ENCODE measurements at regions not wholly inside any gene's neighbourhood (a gene's known extent, or its start where the extent isn't known, plus 50 kb on each side); places are given as distances from the start of the nearest gene placed in this dataset.
"Not testable (repeated sequence)": the region's sequence is repeated elsewhere in the genome, so short reads cannot be mapped to it uniquely, and the experiment has no call there.

- H4K20me1 ChIP-seq (ENCODE audit: insufficient read depth, low read length) = no peaks in the 10 kb centered on the region
- DNase-seq (ENCODE audit: low read depth) = no peak
- H3K36me3 Mint-ChIP-seq (ENCODE audit: low read depth, unreplicated experiment) = no peaks in the 10 kb centered on the region
- no peaks in the 10 kb centered on the region for H3K79me2 ChIP-seq (ENCODE audit: insufficient read depth, low read length)
- no peaks in the 10 kb centered on the region for H3K4me1 ChIP-seq (ENCODE audit: insufficient read depth, low read length)
- H3K4me3 ChIP-seq (ENCODE audit: insufficient read depth, low read depth, low read length) = no peak overlapping the region
- no peak overlapping the region for H3K9ac ChIP-seq (ENCODE audit: low read length)
- no peaks in the 10 kb centered on the region for H3K36me3 ChIP-seq (ENCODE audit: insufficient read depth, low read length)
- H3K9me3 Mint-ChIP-seq (ENCODE audit: unreplicated experiment) = peaks cover 13% of the 10 kb centered on the region
- no peak overlapping the region for H3K27ac ChIP-seq (ENCODE audit: low read depth, low read length)
- H3K27me3 Mint-ChIP-seq (ENCODE audit: low read depth, unreplicated experiment) = no peaks in the 10 kb centered on the region
- FAIRE-seq = no peak
- H3K4me2 ChIP-seq (ENCODE audit: low read length) = no peak overlapping the region
- H3K27ac Mint-ChIP-seq (ENCODE audit: unreplicated experiment) = no peak overlapping the region
- H3K4me3 Mint-ChIP-seq (ENCODE audit: unreplicated experiment) = no peak overlapping the region
- TF ChIP-seq CTCF (IDR thresholded peaks at IDR 0.05; ENCODE audit: insufficient read depth, low read depth, low read length) = no peak
- no peak for TF ChIP-seq EZH2 (IDR thresholded peaks at IDR 0.05; ENCODE audit: insufficient read depth, low read length)
- no peaks in the 10 kb centered on the region for H3K27me3 ChIP-seq (ENCODE audit: insufficient read depth, low read length)
- peaks cover 10% of the 10 kb centered on the region for H3K9me3 ChIP-seq (ENCODE audit: insufficient read depth, low read depth, low read length)
- H2AFZ ChIP-seq (ENCODE audit: low read depth, low read length) = no peak overlapping the region
- no peaks in the 10 kb centered on the region for H3K4me1 Mint-ChIP-seq (ENCODE audit: low read depth, unreplicated experiment)
Measured at GRCh38 chr14:105665247-105665950, 139.0 kb downstream of the TMEM121 start.

- Mint-ChIP-seq H3K27ac (ENCODE audit: unreplicated experiment) (no peak overlapping the region), H3K36me3 (ENCODE audit: low read depth, unreplicated experiment) (no peaks in the 10 kb centered on the region), H3K4me1 (ENCODE audit: low read depth, unreplicated experiment) (no peaks in the 10 kb centered on the region), H3K27me3 (ENCODE audit: low read depth, unreplicated experiment) (no peaks in the 10 kb centered on the region), H3K9me3 (ENCODE audit: unreplicated experiment) (peaks cover 8% of the 10 kb centered on the region), H3K4me3 (ENCODE audit: unreplicated experiment) (no peak overlapping the region)
- DNase-seq (ENCODE audit: low read depth) (no peak), FAIRE-seq (no peak)
- TF ChIP-seq EZH2 (IDR thresholded peaks at IDR 0.05; ENCODE audit: insufficient read depth, low read length) = no peak
- TF ChIP-seq CTCF (IDR thresholded peaks at IDR 0.05; ENCODE audit: insufficient read depth, low read depth, low read length) = no peak
- H3K9ac ChIP-seq (ENCODE audit: low read length) = no peak overlapping the region
- no peaks in the 10 kb centered on the region for H4K20me1 ChIP-seq (ENCODE audit: insufficient read depth, low read length)
- H3K79me2 ChIP-seq (ENCODE audit: insufficient read depth, low read length) = no peaks in the 10 kb centered on the region
- H3K9me3 ChIP-seq (ENCODE audit: insufficient read depth, low read depth, low read length) = peaks cover 5% of the 10 kb centered on the region
- no peaks in the 10 kb centered on the region for H3K36me3 ChIP-seq (ENCODE audit: insufficient read depth, low read length)
- H3K27ac ChIP-seq (ENCODE audit: low read depth, low read length) = no peak overlapping the region
- H3K4me1 ChIP-seq (ENCODE audit: insufficient read depth, low read length) = no peaks in the 10 kb centered on the region
- H3K27me3 ChIP-seq (ENCODE audit: insufficient read depth, low read length) = no peaks in the 10 kb centered on the region
- H2AFZ ChIP-seq (ENCODE audit: low read depth, low read length) = no peak overlapping the region
- H3K4me3 ChIP-seq (ENCODE audit: insufficient read depth, low read depth, low read length) = no peak overlapping the region
- H3K4me2 ChIP-seq (ENCODE audit: low read length) = no peak overlapping the region
Measured at GRCh38 chr14:105665951-105666277, 139.5 kb downstream of the TMEM121 start.

GRCh38 chr14:105666420-105666819, 140.0 kb downstream of the TMEM121 start:
- Histone ChIP-seq H2AFZ (ENCODE audit: low read depth, low read length) (no peak overlapping the region), H3K4me3 (ENCODE audit: insufficient read depth, low read depth, low read length) (no peak overlapping the region), H3K4me2 (ENCODE audit: low read length) (no peak overlapping the region), H3K36me3 (ENCODE audit: insufficient read depth, low read length) (no peaks in the 10 kb centered on the region), H3K9me3 (ENCODE audit: insufficient read depth, low read depth, low read length) (peaks cover 2% of the 10 kb centered on the region), H3K79me2 (ENCODE audit: insufficient read depth, low read length) (no peaks in the 10 kb centered on the region), H3K9ac (ENCODE audit: low read length) (no peak overlapping the region), H3K27me3 (ENCODE audit: insufficient read depth, low read length) (no peaks in the 10 kb centered on the region), H3K4me1 (ENCODE audit: insufficient read depth, low read length) (no peaks in the 10 kb centered on the region), H3K27ac (ENCODE audit: low read depth, low read length) (no peak overlapping the region), H4K20me1 (ENCODE audit: insufficient read depth, low read length) (no peaks in the 10 kb centered on the region)
- DNase-seq (ENCODE audit: low read depth) (no peak), FAIRE-seq (no peak)
- Mint-ChIP-seq H3K4me3 (ENCODE audit: unreplicated experiment) (no peak overlapping the region), H3K4me1 (ENCODE audit: low read depth, unreplicated experiment) (no peaks in the 10 kb centered on the region), H3K36me3 (ENCODE audit: low read depth, unreplicated experiment) (no peaks in the 10 kb centered on the region), H3K9me3 (ENCODE audit: unreplicated experiment) (peaks cover 6% of the 10 kb centered on the region), H3K27me3 (ENCODE audit: low read depth, unreplicated experiment) (no peaks in the 10 kb centered on the region), H3K27ac (ENCODE audit: unreplicated experiment) (no peak overlapping the region)
- no peak for TF ChIP-seq EZH2 (IDR thresholded peaks at IDR 0.05; ENCODE audit: insufficient read depth, low read length)
- no peak for TF ChIP-seq CTCF (IDR thresholded peaks at IDR 0.05; ENCODE audit: insufficient read depth, low read depth, low read length)

GRCh38 chr14:105666991-105667662, 140.7 kb downstream of the TMEM121 start:
- not testable (repeated sequence) for H3K79me2 ChIP-seq (ENCODE audit: insufficient read depth, low read length); H3K9ac ChIP-seq (ENCODE audit: low read length); H3K27me3 Mint-ChIP-seq (ENCODE audit: low read depth, unreplicated experiment); H3K27me3 ChIP-seq (ENCODE audit: insufficient read depth, low read length); H3K4me1 ChIP-seq (ENCODE audit: insufficient read depth, low read length); DNase-seq (ENCODE audit: low read depth); H3K36me3 Mint-ChIP-seq (ENCODE audit: low read depth, unreplicated experiment); H3K4me2 ChIP-seq (ENCODE audit: low read length); H3K9me3 ChIP-seq (ENCODE audit: insufficient read depth, low read depth, low read length); H3K4me3 Mint-ChIP-seq (ENCODE audit: unreplicated experiment); H3K27ac ChIP-seq (ENCODE audit: low read depth, low read length); H3K4me3 ChIP-seq (ENCODE audit: insufficient read depth, low read depth, low read length); H3K27ac Mint-ChIP-seq (ENCODE audit: unreplicated experiment); FAIRE-seq; H3K9me3 Mint-ChIP-seq (ENCODE audit: unreplicated experiment); H2AFZ ChIP-seq (ENCODE audit: low read depth, low read length); H3K4me1 Mint-ChIP-seq (ENCODE audit: low read depth, unreplicated experiment); H3K36me3 ChIP-seq (ENCODE audit: insufficient read depth, low read length); H4K20me1 ChIP-seq (ENCODE audit: insufficient read depth, low read length)
